ENCODE measurements at regions not wholly inside any gene's neighbourhood (a gene's known extent, or its start where the extent isn't known, plus 50 kb on each side); places are given as distances from the start of the nearest gene placed in this dataset.

DNA sequence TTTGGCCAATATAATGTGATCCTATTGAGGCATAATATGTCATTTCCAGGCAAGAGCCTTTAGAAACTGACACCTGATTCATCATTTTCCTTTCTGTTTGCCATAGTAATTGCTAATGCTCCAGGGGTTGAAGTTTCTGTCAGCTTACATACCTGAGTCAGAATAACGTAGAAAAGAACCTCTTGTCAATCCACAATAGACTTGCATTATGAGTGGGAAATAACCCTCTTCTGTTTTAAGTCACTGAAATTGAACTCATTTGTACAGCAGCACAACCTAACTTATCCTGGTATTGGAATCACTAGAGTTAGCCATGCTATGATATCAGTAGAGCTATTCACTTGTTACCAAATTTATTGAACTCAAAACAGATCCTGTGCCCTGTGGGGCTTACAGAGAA is 101.7 kb upstream of the TP63 start:
- H3K4me2 ChIP-seq (ENCODE audit: insufficient read depth, low read length), result no peak overlapping the region
- TF ChIP-seq EGR1 (conservative IDR thresholded peaks at IDR 0.05) (no peak), ZFP36 (IDR thresholded peaks at IDR 0.05; ENCODE audit: low read depth, low read length, partially characterized antibody) (no peak), ZNF384 (IDR thresholded peaks at IDR 0.05; ENCODE audit: low read depth, low read length) (no peak), RFX5 (IDR thresholded peaks at IDR 0.05; ENCODE audit: low read depth, low read length) (no peak)
- TF ChIP-seq, protein P1, sequence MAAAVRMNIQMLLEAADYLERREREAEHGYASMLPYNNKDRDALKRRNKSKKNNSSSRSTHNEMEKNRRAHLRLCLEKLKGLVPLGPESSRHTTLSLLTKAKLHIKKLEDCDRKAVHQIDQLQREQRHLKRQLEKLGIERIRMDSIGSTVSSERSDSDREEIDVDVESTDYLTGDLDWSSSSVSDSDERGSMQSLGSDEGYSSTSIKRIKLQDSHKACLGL (CRISPR knock-in tag; IDR thresholded peaks at IDR 0.05; ENCODE audit: borderline replicate concordance, poor library complexity, severe bottlenecking), result no peak
- ChIA-PET CTCF (ENCODE audit: low intra/inter-chr PET ratio) (no interaction called here), POLR2A (no interaction called here)
- H3K9me3 ChIP-seq (replicated peaks; ENCODE audit: control insufficient read depth, insufficient read depth, low read depth, low read length), result 0 out of 2 replicates have a peak, but pooled peaks cover 2% of the 10 kb centered on the region
- BruUV-seq (replicated peaks), result no TSS peak
- DNase-seq (ENCODE audit: extremely low read depth in 1 of 4, low spot score in 3 of 4) (no peak), FAIRE-seq (no peak), ATAC-seq (no peak)
- no peaks in the 10 kb centered on the region for H4K20me1 ChIP-seq (replicated peaks; ENCODE audit: control insufficient read depth, insufficient read depth, low read length)
- no peak overlapping the region for H3K27ac ChIP-seq (ENCODE audit: extremely low read depth, low read depth, low read length)
- intact Hi-C loops (cut with micrococcal nuclease) (no loop called here), in situ Hi-C loops (cut with MboI) (no loop called here)
- H3K4me1 ChIP-seq (replicated peaks in 1 of 2; ENCODE audit: control insufficient read depth in 2 of 2, insufficient read depth in 2 of 2, low read length in 2 of 2), result no peaks in the 10 kb centered on the region
- H3K36me3 ChIP-seq (ENCODE audit: control insufficient read depth, insufficient read depth, low read length), result no peaks in the 10 kb centered on the region
- no peaks in the 10 kb centered on the region for H3K9me1 ChIP-seq (ENCODE audit: control insufficient read depth, insufficient read depth, low read length)
- WGBS (ENCODE audit: insufficient coverage, low coverage, missing lambda C conversion rate), result 0% methylated on average over 1 of the region's 1 CpG
- H3K9ac ChIP-seq (ENCODE audit: insufficient read depth in 1 of 2, low read depth in 2 of 2, low read length in 2 of 2), result no peak overlapping the region
- no peak overlapping the region for H3K4me3 ChIP-seq
- no peaks in the 10 kb centered on the region for H3K79me2 ChIP-seq (ENCODE audit: control insufficient read depth, insufficient read depth, low read length)
- H2AFZ ChIP-seq (ENCODE audit: low read depth, low read length), result no peak overlapping the region
- no peaks in the 10 kb centered on the region for H3K27me3 ChIP-seq (ENCODE audit: control insufficient read depth in 2 of 2, insufficient read depth in 2 of 2, low read length in 2 of 2)

GRCh38 chr3:189529889-189530471 is 101.2 kb upstream of the TP63 start:
- Histone ChIP-seq H3K9me1 (ENCODE audit: control insufficient read depth, insufficient read depth, low read length) (no peaks in the 10 kb centered on the region), H3K4me2 (ENCODE audit: insufficient read depth, low read length) (no peak overlapping the region), H3K4me1 (replicated peaks in 1 of 2; ENCODE audit: control insufficient read depth in 2 of 2, insufficient read depth in 2 of 2, low read length in 2 of 2) (no peaks in the 10 kb centered on the region), H3K4me3 (no peak overlapping the region), H2AFZ (ENCODE audit: low read depth, low read length) (no peak overlapping the region), H3K27me3 (ENCODE audit: control insufficient read depth in 2 of 2, insufficient read depth in 2 of 2, low read length in 2 of 2) (no peaks in the 10 kb centered on the region), H3K9ac (ENCODE audit: insufficient read depth in 1 of 2, low read depth in 2 of 2, low read length in 2 of 2) (no peak overlapping the region), H3K79me2 (ENCODE audit: control insufficient read depth, insufficient read depth, low read length) (no peaks in the 10 kb centered on the region), H4K20me1 (replicated peaks; ENCODE audit: control insufficient read depth, insufficient read depth, low read length) (no peaks in the 10 kb centered on the region), H3K27ac (ENCODE audit: extremely low read depth, low read depth, low read length) (no peak overlapping the region), H3K9me3 (replicated peaks; ENCODE audit: control insufficient read depth, insufficient read depth, low read depth, low read length) (0 out of 2 replicates have a peak, but pooled peaks cover 2% of the 10 kb centered on the region), H3K36me3 (ENCODE audit: control insufficient read depth, insufficient read depth, low read length) (no peaks in the 10 kb centered on the region)
- POLR2A ChIA-PET, result no interaction called here
- TF ChIP-seq SFPQ (IDR thresholded peaks at IDR 0.05; ENCODE audit: low read depth, low read length) (no peak), FIP1L1 (IDR thresholded peaks at IDR 0.05; ENCODE audit: low read depth, low read length, poor library complexity, severe bottlenecking) (no peak), YY1 (IDR thresholded peaks at IDR 0.05; ENCODE audit: borderline replicate concordance in 1 of 3, control insufficient read depth in 1 of 3, extremely low read depth in 1 of 3, insufficient read depth in 3 of 3, insufficient read length in 1 of 3, insufficient replicate concordance in 2 of 3, low read depth in 1 of 3, low read length in 2 of 3) (no peak), TGIF2 (CRISPR knock-in tag; IDR thresholded peaks at IDR 0.05) (no peak), MAFG (tag; conservative IDR thresholded peaks at IDR 0.05) (no peak)
- BruUV-seq (replicated peaks), result no TSS peak
- intact Hi-C loops (cut with micrococcal nuclease), result no loop called here
- in situ Hi-C loops (cut with MboI), result no loop called here
- 0% methylated on average over 5 of the region's 5 CpGs for WGBS (ENCODE audit: insufficient coverage, low coverage, missing lambda C conversion rate)
- no peak for ATAC-seq
- CTCF ChIA-PET (ENCODE audit: low intra/inter-chr PET ratio), result no interaction called here
- FAIRE-seq, result no peak
- no peak for DNase-seq (ENCODE audit: extremely low read depth in 1 of 4, low spot score in 3 of 4)

Data from K562 (cell line).